ENCODE measurements at regions not wholly inside any gene's neighbourhood (a gene's known extent, or its start where the extent isn't known, plus 50 kb on each side); places are given as distances from the start of the nearest gene placed in this dataset.

DNA sequence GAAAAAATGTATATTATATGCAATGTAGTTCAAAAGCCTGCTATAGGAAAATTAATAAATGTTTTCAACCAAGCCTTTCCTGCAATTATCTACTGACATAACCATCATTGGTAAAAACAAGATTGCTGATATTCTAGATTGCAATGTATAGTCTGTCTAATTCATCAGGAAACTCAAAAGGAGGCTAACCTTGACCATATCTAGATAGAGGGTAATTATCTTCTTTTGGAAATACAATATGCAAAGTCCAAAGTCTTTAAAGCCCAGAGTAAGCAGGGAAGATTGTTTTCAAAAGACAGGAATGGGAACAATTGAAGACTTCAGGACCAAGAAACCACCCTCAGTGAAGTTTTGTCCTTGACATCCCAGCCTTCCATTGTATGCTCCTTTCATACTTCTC is 123.1 kb upstream of the GLRA2 start:
- no peak for TF ChIP-seq CTCF (IDR thresholded peaks at IDR 0.05)
- no peak for TF ChIP-seq POLR2A (IDR thresholded peaks at IDR 0.05)
